NCI-H526 treated with DMSO at 0.1 percent for 48 hours (cell line): ENCODE measurements at regions not wholly inside any gene's neighbourhood (a gene's known extent, or its start where the extent isn't known, plus 50 kb on each side); places are given as distances from the start of the nearest gene placed in this dataset.
"Not testable (repeated sequence)": the region's sequence is repeated elsewhere in the genome, so short reads cannot be mapped to it uniquely, and the experiment has no call there.

Source experiments
- DNase-seq: peaks from one replicate; lab custom pipeline; 2025; lab: John Stamatoyannopoulos, UW

- DNase-seq, result no peak
These were observed 542.8 kb downstream of the GRXCR1 start for GRCh38 chr4:43435291-43435690.

- DNase-seq, result no peak
These were observed 560.4 kb downstream of the GRXCR1 start for GRCh38 chr4:43452948-43453347.

DNA sequence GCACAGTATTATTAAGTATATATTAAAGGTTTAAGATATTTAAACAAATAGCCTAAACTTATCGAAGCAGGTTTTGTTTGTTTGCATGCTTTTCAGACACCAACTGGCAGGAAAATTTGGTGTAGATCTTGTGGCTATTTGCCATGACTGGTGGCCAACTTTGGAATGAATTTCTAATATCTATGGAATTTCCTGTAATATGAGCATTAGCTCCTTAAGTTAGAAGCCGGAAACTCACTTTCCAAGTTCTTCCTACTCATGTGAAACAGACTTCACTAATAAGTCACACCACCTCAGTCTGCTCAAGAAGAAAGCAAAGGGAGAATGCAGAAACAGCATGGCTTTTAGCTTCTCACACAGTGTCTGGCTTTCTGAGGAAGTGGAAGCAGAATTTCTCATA, 563.9 kb downstream of the GRXCR1 start:
- no peak for DNase-seq

GRCh38 chr4:43457866-43458265, 565.4 kb downstream of the GRXCR1 start:
- DNase-seq, result no peak

- no peak for DNase-seq
These were observed 565.8 kb downstream of the GRXCR1 start for GRCh38 chr4:43458293-43458692.

- no peak for DNase-seq
These were observed 579.4 kb downstream of the GRXCR1 start for GRCh38 chr4:43471950-43472349.

GRCh38 chr4:43481526-43481925, 589.0 kb downstream of the GRXCR1 start:
- no peak for DNase-seq

DNA sequence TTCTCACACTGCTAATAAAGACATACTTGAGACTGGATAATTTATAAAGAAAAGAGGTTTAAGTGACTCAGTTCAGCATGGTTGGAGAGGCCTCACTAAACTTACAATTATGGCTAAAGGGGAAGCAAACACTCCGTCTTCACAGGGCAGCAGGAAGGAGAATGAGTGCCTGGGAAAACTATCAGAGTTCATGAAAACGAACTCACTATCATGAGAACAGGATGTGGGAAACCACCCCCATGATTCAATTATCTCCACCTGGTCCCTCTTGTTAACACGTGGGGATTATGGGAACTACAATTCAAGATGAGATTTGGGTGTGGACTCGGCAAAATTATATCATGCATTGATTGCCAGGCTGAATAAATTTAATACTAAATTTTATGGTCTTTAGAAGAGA, 592.7 kb downstream of the GRXCR1 start:
- DNase-seq, result no peak

DNA sequence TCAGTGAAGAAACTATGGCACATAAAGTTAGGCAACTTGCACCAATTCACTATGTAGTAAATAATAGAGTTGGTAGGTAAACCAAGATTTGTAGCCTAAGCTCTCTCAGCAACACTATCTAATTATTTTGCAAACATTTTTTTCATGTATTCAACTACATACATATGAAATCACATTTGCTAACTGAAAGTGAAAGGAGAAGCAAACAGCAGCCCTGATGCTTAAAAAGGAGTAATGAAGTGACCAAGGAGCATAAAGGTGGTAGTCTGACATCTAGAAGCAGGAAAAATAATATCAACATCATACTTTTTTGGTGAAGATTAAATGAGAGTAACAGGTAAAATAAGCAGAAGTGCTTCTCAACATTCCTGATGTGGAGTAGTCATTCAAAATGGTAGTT, 603.7 kb downstream of the GRXCR1 start:
- DNase-seq, result no peak

- DNase-seq, result no peak
These were observed 604.1 kb downstream of the GRXCR1 start for GRCh38 chr4:43496602-43497001.

DNA sequence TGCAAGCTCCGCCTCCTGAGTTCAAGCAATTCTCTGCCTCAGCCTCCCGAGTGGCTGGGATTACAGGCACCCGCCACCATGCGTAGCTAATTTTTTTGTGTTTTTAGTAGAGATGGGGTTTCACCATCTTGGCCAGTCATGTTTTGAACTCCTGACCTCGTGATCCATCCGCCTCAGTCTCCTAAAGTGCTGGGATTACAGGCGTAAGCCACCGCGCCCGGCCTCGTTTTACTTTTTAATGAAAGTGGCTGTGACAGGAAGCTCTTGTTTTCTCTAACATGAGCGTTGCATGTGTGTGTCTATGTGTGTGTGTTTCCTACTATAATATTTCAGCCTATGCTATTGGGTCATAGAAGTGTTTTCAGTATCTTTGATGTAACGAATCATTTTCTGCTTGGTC, 613.3 kb downstream of the GRXCR1 start:
- not testable (repeated sequence) for DNase-seq

GRCh38 chr4:43512253-43512652, 619.7 kb downstream of the GRXCR1 start:
- DNase-seq, result no peak

GRCh38 chr4:43525646-43526045, 633.1 kb downstream of the GRXCR1 start:
- no peak for DNase-seq

DNA sequence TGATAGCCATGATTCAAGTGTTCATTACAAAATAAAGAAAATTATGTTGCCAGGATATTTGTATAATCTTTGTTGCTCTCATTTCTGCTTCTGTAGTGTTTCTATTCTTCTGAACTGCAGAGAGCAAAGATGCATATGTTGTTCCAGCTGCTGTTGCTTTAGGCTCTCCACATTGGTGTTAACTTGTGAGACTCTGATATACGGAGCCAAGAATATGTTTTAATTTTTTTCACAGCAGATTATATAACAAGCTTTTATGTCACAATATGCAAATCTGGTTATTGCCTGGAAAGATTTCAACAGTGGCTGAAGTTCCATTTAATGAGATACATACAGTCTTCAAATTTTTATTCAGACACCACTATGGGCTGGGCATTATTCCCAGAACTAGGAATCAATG, 655.0 kb downstream of the GRXCR1 start:
- DNase-seq, result no peak

DNA sequence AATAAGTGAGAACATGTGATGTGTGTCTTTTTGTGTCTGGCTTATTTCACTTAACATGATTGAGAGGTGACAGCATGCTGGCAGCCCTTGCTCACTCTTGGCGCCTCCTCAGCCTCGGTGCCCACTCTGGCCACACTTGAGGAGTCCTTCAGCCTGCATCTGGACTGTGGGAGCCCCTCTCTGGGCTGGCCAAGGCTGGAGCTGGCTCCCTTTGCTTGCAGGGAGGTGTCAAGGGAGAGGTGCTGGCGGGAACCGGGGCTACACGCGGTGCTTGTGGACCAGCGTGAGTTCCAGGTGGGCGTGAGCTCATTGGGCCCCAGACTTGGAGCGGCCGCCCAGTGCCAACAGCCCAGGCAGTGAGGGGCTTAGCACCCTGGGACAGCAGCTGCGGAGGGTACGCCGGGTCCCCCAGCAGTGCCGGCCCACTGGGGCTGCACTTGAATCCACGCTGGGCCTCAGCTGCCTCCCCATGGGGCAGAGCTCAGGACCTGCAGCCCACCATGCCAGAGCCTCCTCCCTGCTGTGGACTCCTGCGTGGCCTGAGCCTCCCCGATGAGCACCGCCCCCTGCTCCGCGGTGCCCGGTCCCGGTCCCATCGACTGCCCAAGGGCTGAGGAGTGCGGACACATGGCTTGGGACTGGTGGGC, 658.6 kb downstream of the GRXCR1 start:
- no peak for DNase-seq

GRCh38 chr4:43556262-43556661, 663.7 kb downstream of the GRXCR1 start:
- no peak for DNase-seq

DNA sequence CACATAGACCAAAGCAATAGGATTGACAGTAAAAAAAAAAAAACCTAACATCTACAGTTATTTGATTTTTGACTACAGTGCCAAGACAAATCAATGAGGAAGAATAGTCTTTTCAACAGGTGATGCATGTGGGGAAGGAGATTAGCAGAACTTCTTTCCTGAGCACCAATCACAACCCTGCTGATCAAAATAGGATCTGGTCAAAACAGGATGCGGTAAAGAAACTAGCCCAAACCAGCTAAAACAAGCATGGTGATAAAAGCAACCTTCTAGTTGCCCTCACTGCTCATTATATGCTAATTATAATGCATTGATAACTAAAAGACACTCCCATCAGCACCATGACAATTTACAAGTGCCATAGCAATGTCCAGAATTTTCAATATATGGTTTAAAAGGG, 667.5 kb downstream of the GRXCR1 start:
- no peak for DNase-seq

- DNase-seq, result no peak
These were observed 671.6 kb downstream of the GRXCR1 start for GRCh38 chr4:43564107-43564506.

DNA sequence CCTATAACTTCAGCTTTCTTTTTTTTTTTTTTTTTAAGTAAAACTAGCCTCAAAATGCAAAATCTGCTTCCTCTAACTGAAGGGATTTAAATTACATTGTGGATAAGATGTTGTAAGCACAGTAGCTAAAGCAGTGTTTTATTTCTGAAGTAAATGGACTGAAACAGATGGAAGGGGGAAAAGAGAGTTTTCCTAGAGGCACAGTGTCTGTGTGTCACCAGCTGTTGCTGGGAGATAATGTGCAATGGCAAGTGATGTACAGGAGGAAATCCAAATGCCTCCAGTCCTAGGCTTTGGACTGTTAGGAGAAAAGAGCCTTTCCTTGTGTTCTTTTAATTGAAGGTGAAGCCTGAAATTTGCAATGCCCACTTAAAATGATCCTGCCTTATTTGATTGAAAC, 672.1 kb downstream of the GRXCR1 start:
- DNase-seq, result no peak

GRCh38 chr4:43567644-43568043, 675.1 kb downstream of the GRXCR1 start:
- no peak for DNase-seq

DNA sequence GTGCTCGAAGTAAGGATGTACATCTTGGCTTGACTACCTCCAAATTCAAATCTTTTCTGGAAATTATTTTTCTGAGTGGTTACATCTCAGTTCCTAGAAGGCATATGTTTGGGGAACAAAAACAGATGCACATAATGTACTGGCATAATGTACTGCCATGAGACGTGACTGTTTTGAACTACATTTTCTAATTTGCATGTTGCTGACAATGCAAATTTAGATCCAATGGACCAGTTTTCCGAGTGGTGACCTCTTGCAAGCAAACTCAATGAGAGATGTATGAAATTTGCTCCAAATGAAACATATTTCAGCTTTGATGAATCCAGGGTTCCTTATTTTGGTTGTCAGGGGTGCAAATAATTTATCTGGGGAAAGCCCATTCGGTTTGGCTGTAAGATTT, 694.3 kb downstream of the GRXCR1 start:
- DNase-seq, result no peak

DNA sequence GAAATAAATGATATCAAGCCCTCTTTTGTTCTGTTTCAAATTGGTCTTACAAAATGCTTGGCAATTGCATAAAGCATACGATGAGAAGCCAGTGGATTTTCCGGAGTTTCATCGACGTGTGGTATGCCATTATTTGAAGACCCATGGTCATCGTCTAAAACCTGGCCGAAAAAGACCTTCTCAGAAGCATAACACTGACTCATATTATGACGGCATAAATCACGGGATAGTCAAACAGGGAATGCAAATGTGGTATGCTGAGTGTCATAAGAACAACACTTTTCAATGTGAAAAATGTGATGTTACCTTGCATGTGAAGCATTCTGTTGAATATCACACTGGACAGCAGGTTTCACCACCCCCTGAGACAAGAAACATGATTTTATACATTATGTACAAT, 695.2 kb downstream of the GRXCR1 start:
- no peak for DNase-seq

DNA sequence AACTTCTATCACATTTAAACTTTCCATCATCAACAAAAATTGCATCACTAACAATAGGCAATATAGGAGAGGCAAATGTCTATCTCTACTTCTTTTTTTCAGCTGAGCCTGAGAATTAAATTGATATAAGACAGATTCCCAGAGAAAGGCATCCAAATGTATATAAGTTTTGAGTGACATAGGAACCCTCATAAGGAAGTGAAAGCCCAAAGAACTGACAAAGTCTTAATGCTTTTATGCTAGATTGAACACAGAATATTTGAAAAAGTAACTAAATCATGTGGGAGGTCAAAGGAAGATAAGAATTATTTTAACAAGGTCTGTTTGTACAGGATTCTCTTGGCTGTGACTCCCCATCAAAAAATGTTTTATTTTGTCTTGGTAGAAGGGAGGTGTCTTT, 714.9 kb downstream of the GRXCR1 start:
- no peak for DNase-seq

DNA sequence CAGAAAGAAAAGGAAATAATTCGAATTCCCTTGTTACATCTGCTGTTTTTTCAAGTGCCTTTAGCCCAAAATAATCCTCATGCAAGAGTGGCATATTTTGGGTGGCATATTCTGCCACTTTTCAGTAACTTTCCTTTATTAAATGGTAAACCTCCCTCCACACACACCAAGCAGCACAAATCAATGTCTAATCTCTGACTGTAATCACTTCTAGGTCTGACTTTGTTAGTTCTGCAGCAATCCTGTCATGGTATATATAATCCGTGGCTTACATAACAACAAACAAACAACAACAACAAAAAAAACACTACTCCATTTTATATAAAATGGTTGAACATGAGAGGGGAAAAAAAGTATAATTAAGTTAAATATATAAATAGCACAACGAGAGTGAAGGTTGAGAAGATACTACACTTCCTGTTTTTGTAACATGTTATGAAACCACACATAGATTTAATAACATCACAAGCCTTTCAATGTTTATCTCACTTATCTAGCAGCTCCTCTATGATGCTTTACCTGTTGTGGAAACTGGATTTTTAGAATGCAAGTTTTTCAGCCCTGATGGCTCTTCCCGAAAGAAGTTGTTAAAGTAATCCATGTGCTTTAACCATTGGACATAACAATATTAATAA, 715.4 kb downstream of the GRXCR1 start:
- DNase-seq, result no peak
